ENCODE measurements at regions not wholly inside any gene's neighbourhood (a gene's known extent, or its start where the extent isn't known, plus 50 kb on each side); places are given as distances from the start of the nearest gene placed in this dataset.

GRCh38 chr2:120612931-120613330, 122.7 kb upstream of the GLI2 start:
- TF ChIP-seq CTCF (IDR thresholded peaks at IDR 0.05) (no peak), POLR2A (IDR thresholded peaks at IDR 0.05) (no peak), POLR2AphosphoS5 (IDR thresholded peaks at IDR 0.05; ENCODE audit: insufficient read depth in 1 of 2, low read depth in 1 of 2) (no peak)

Data from vagina (tissue), 2 donors.